Osteoblast (primary cell): ENCODE measurements at regions not wholly inside any gene's neighbourhood (a gene's known extent, or its start where the extent isn't known, plus 50 kb on each side); places are given as distances from the start of the nearest gene placed in this dataset.

Source experiments
- DNase-seq: peaks from one replicate; pipeline ENCODE4 v3.0.0; 2011; ENCODE audit warnings: low spot score, mixed read lengths; ENCODE audit not compliant: insufficient read length; ENCODE audit errors: missing footprints
- H2AFZ ChIP-seq: 2 replicates; pipeline ENCODE4 v1.6.0; 2011; ENCODE audit warnings: mild to moderate bottlenecking, low read length
- H3K27ac ChIP-seq: 2 replicates; pipeline ENCODE4 v1.5.1; 2011; ENCODE audit warnings: mild to moderate bottlenecking, low read depth, low read length, moderate library complexity
- H3K27me3 ChIP-seq: 2 replicates; pipeline ENCODE4 v1.6.0; 2012; ENCODE audit warnings: mild to moderate bottlenecking, control low read depth, inconsistent platforms, low read length, moderate library complexity; ENCODE audit not compliant: insufficient read depth
- H3K36me3 ChIP-seq: 2 replicates; pipeline ENCODE4 v1.5.1; 2011; ENCODE audit warnings: mild to moderate bottlenecking, low read length, control low read depth, moderate library complexity; ENCODE audit not compliant: insufficient read depth
- H3K4me1 ChIP-seq: 2 replicates; pipeline ENCODE4 v1.5.1; 2011; ENCODE audit warnings: mild to moderate bottlenecking, low read length, control low read depth, moderate library complexity; ENCODE audit not compliant: insufficient read depth
- H3K4me2 ChIP-seq: 2 replicates; pipeline ENCODE4 v1.6.0; 2011; ENCODE audit warnings: mild to moderate bottlenecking, low read length; ENCODE audit not compliant: insufficient read depth
- H3K4me3 ChIP-seq: fragments of 200-600 bp; sonication (generic); 3 replicates; pipeline ENCODE4 v1.5.1; 2012; ENCODE audit warnings: mild to moderate bottlenecking, low read length, inconsistent platforms; ENCODE audit not compliant: insufficient read depth
- H3K79me2 ChIP-seq: 2 replicates; pipeline ENCODE4 v1.6.0; 2012; ENCODE audit warnings: mild to moderate bottlenecking, low read length, control low read depth, inconsistent platforms; ENCODE audit not compliant: insufficient read depth
- H3K9me3 ChIP-seq: 2 replicates; pipeline ENCODE4 v1.5.1; 2011; ENCODE audit warnings: low read depth, low read length, control low read depth
- H4K20me1 ChIP-seq: 2 replicates; pipeline ENCODE4 v1.6.0; 2012; ENCODE audit warnings: mild to moderate bottlenecking, low read length, control low read depth; ENCODE audit not compliant: insufficient read depth
- CTCF ChIP-seq: IDR thresholded peaks from 2 replicates; pipeline ENCODE4 v1.5.1; 2011; ENCODE audit warnings: mild to moderate bottlenecking, low read depth, low read length, moderate library complexity; ENCODE audit errors: extremely low read depth

DNA sequence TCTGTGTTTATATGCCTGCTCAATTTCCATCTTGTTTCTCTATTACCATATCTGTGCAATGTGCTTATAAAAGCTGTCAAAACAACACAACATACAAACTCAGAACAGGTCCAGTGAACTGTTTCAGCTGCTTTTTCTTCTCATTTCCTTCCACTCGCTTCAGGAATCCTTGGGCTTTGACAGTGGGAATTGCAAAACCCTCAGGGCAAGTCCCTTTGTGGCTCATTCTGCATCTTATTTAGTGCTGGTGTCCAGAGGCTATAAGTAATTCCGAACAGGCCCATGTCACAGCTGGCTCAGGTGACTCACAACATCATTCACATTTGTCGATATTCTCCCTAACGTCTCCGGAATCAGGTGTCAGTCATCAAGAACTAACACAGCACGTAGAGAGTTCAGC, 309.9 kb upstream of the ZNF521 start:
- no peak for TF ChIP-seq CTCF
- Histone ChIP-seq H3K4me2 (no peak overlapping the region), H2AFZ (peak overlapping the region; percentile 40), H3K27me3 (no peaks in the 10 kb centered on the region), H4K20me1 (no peaks in the 10 kb centered on the region), H3K79me2 (no peaks in the 10 kb centered on the region), H3K4me1 (no peaks in the 10 kb centered on the region), H3K27ac (no peak overlapping the region), H3K4me3 (no peak overlapping the region), H3K36me3 (no peaks in the 10 kb centered on the region), H3K9me3 (no peaks in the 10 kb centered on the region)
- no peak for DNase-seq

DNA sequence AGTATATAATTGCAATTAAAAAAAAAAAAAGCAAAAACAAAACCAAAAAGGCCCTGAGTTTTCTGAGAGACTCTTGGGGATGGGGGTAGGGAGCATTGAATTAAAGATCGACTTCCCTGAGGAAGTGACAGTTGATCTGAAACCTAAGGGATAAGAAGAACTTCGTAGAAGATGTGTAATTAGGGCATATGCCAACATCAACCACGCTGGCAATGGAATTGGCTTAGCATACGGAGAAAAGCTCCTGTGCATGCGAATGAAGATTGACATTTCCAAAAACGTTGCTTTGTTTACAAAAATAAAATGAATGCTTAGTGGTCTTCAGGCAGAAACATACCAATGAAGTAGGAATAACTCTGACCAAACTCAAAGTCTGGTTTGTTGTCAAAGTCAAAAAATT, 307.6 kb upstream of the ZNF521 start:
- Histone ChIP-seq H3K4me1 (no peaks in the 10 kb centered on the region), H3K9me3 (no peaks in the 10 kb centered on the region), H3K4me3 (no peak overlapping the region), H3K4me2 (no peak overlapping the region), H3K27me3 (no peaks in the 10 kb centered on the region), H4K20me1 (no peaks in the 10 kb centered on the region), H2AFZ (no peak overlapping the region), H3K27ac (no peak overlapping the region), H3K79me2 (no peaks in the 10 kb centered on the region), H3K36me3 (no peaks in the 10 kb centered on the region)
- DNase-seq: no peak
- no peak for TF ChIP-seq CTCF

DNA sequence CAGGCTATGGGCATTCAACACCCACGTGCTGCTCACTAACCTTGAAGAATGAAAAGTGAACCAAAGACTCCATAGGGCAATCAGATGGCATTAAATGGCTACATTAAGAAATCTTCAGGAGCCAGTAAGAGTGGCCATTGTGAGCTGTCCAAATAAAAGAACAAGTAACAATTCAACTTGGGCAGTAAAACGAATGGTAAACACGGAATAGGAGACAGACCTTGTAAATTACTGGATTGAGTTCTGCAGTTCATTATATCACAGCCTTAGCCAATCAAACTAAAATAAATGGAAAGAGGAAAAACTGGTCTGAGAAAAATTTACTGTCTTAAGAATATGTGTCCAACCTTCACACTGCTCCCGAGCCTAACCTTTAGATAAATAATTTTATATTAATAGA, 306.5 kb upstream of the ZNF521 start:
- Histone ChIP-seq H3K9me3 (no peaks in the 10 kb centered on the region), H2AFZ (no peak overlapping the region), H3K4me3 (no peak overlapping the region), H3K4me2 (no peak overlapping the region), H3K4me1 (no peaks in the 10 kb centered on the region), H3K79me2 (no peaks in the 10 kb centered on the region), H3K36me3 (no peaks in the 10 kb centered on the region), H4K20me1 (no peaks in the 10 kb centered on the region), H3K27me3 (no peaks in the 10 kb centered on the region), H3K27ac (no peak overlapping the region)
- no peak for TF ChIP-seq CTCF
- DNase-seq: peak; percentile 5

- Histone ChIP-seq H3K79me2 (no peaks in the 10 kb centered on the region), H4K20me1 (no peaks in the 10 kb centered on the region), H3K9me3 (no peaks in the 10 kb centered on the region), H2AFZ (no peak overlapping the region), H3K27me3 (no peaks in the 10 kb centered on the region), H3K4me1 (peaks cover 31% of the 10 kb centered on the region), H3K27ac (peak overlapping the region; percentile 88), H3K36me3 (no peaks in the 10 kb centered on the region), H3K4me3 (no peak overlapping the region), H3K4me2 (no peak overlapping the region)
- TF ChIP-seq CTCF: no peak
- DNase-seq: no peak
Measured at GRCh38 chr18:25651553-25651952, 299.6 kb upstream of the ZNF521 start.
